ENCODE measurements at regions not wholly inside any gene's neighbourhood (a gene's known extent, or its start where the extent isn't known, plus 50 kb on each side); places are given as distances from the start of the nearest gene placed in this dataset.

GRCh38 chr13:71149498-71150363 is 717.3 kb downstream of the DACH1 start:
- TF ChIP-seq REST (IDR thresholded peaks at IDR 0.05) (no peak), MYC (IDR thresholded peaks at IDR 0.05; ENCODE audit: borderline replicate concordance, low read length) (no peak), ESRRA (IDR thresholded peaks at IDR 0.05; ENCODE audit: borderline replicate concordance, low read length) (no peak), NR3C1 (IDR thresholded peaks at IDR 0.05) (no peak)
